ENCODE measurements at regions not wholly inside any gene's neighbourhood (a gene's known extent, or its start where the extent isn't known, plus 50 kb on each side); places are given as distances from the start of the nearest gene placed in this dataset.

DNA sequence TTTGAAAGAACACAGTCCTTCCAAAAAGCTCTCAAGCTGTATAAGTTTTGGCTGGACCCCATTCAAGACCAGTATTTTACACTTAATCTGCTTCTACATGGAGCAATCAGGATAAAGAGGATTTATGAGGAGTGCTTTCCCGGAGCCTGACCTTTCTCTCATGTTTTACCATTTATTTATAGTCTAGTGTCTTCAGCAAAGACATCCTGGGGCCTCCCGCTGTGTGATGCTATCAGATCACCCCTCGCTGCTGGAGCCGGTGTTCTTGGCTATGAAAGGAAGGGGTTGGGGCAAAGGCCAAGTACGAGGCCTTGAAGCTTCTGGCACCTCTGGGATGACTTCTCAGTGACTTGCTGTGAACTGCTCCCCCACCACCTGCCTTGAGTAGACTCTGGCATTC lies 189.6 kb downstream of the ADAMTS15 start:
- Histone ChIP-seq H3K36me3 (ENCODE audit: control insufficient read depth in 4 of 4, insufficient read depth in 3 of 4, low read depth in 1 of 4, low read length in 3 of 4) (no peaks in the 10 kb centered on the region), H3K9ac (ENCODE audit: low read depth in 1 of 2, low read length in 2 of 2) (no peak overlapping the region), H3K27me3 (ENCODE audit: control insufficient read depth in 4 of 4, insufficient read depth in 4 of 4, low read length in 3 of 4) (peaks cover 0 to 12% (median 1%) of the 10 kb centered on the region in 4 donors), H3K4me3 (ENCODE audit: low read depth in 1 of 3, low read length in 3 of 3) (no peak overlapping the region), H3K9me3 (ENCODE audit: control insufficient read depth in 4 of 4, low read length in 3 of 4) (no peaks in the 10 kb centered on the region), H3K27ac (ENCODE audit: low read depth in 1 of 2, low read length in 2 of 2) (no peak overlapping the region), H3K4me1 (ENCODE audit: control insufficient read depth in 4 of 4, insufficient read depth in 4 of 4, low read length in 3 of 4) (peaks cover 0 to 2% (median 0%) of the 10 kb centered on the region in 4 donors)
- TF ChIP-seq, protein P1, sequence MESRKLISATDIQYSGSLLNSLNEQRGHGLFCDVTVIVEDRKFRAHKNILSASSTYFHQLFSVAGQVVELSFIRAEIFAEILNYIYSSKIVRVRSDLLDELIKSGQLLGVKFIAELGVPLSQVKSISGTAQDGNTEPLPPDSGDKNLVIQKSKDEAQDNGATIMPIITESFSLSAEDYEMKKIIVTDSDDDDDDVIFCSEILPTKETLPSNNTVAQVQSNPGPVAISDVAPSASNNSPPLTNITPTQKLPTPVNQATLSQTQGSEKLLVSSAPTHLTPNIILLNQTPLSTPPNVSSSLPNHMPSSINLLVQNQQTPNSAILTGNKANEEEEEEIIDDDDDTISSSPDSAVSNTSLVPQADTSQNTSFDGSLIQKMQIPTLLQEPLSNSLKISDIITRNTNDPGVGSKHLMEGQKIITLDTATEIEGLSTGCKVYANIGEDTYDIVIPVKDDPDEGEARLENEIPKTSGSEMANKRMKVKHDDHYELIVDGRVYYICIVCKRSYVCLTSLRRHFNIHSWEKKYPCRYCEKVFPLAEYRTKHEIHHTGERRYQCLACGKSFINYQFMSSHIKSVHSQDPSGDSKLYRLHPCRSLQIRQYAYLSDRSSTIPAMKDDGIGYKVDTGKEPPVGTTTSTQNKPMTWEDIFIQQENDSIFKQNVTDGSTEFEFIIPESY (IDR thresholded peaks at IDR 0.05): no peak
- TF ChIP-seq NR2F2 (IDR thresholded peaks at IDR 0.05) (no peak), HNF4A (conservative IDR thresholded peaks at IDR 0.05) (no peak)
- 63% methylated on average over 5 of the region's 5 CpGs for WGBS
- DNase-seq (ENCODE audit: low spot score): no peak

DNA sequence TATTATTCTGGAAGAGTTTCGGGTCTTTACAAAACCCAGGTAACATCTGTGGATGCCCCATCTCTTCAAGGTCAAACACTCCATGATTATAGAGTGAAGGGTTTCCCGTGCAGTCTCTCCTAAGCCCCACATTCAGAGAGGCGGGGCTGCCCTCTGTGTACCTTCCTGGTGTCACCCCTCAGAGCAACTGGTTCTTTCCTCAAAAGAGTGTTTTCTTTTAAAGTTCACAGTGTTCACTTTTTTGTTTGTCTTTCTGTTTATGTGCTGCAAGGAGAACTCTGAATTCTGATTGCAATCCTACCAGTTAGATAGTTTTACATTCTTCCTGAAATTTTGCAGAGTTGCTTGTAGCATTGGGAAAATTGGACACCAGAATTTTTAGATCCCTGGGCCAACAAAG lies 190.2 kb downstream of the ADAMTS15 start:
- Histone ChIP-seq H3K27ac (ENCODE audit: low read depth in 1 of 2, low read length in 2 of 2) (no peak overlapping the region), H3K27me3 (ENCODE audit: control insufficient read depth in 4 of 4, insufficient read depth in 4 of 4, low read length in 3 of 4) (peaks cover 0 to 6% (median 1%) of the 10 kb centered on the region in 4 donors), H3K4me1 (ENCODE audit: control insufficient read depth in 4 of 4, insufficient read depth in 4 of 4, low read length in 3 of 4) (peaks cover 0 to 2% (median 0%) of the 10 kb centered on the region in 4 donors), H3K9me3 (ENCODE audit: control insufficient read depth in 4 of 4, low read length in 3 of 4) (no peaks in the 10 kb centered on the region), H3K9ac (ENCODE audit: low read depth in 1 of 2, low read length in 2 of 2) (no peak overlapping the region), H3K4me3 (ENCODE audit: low read depth in 1 of 3, low read length in 3 of 3) (no peak overlapping the region), H3K36me3 (ENCODE audit: control insufficient read depth in 4 of 4, insufficient read depth in 3 of 4, low read depth in 1 of 4, low read length in 3 of 4) (no peaks in the 10 kb centered on the region)
- no peak for DNase-seq (ENCODE audit: low spot score)
- TF ChIP-seq GABPA (IDR thresholded peaks at IDR 0.05 in 1 of 2, conservative IDR thresholded peaks at IDR 0.05 in 1 of 2): no peak
- TF ChIP-seq NR2F2 (IDR thresholded peaks at IDR 0.05): no peak
- no peak for TF ChIP-seq SP1 (IDR thresholded peaks at IDR 0.05)
- TF ChIP-seq HNF4A (conservative IDR thresholded peaks at IDR 0.05): peak in 1 of 2 donors; percentile 17
- TF ChIP-seq, protein P2, sequence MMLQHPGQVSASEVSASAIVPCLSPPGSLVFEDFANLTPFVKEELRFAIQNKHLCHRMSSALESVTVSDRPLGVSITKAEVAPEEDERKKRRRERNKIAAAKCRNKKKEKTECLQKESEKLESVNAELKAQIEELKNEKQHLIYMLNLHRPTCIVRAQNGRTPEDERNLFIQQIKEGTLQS (IDR thresholded peaks at IDR 0.05): no peak
- TF ChIP-seq FOXA1 (IDR thresholded peaks at IDR 0.05): no peak
- no peak for TF ChIP-seq EGR1 (IDR thresholded peaks at IDR 0.05; ENCODE audit: low read depth in 2 of 2)
- peak in 1 of 2 donors; percentile 33 for TF ChIP-seq RXRA (IDR thresholded peaks at IDR 0.05)
- no peak for TF ChIP-seq RAD21 (IDR thresholded peaks at IDR 0.05)
- TF ChIP-seq, protein P3, sequence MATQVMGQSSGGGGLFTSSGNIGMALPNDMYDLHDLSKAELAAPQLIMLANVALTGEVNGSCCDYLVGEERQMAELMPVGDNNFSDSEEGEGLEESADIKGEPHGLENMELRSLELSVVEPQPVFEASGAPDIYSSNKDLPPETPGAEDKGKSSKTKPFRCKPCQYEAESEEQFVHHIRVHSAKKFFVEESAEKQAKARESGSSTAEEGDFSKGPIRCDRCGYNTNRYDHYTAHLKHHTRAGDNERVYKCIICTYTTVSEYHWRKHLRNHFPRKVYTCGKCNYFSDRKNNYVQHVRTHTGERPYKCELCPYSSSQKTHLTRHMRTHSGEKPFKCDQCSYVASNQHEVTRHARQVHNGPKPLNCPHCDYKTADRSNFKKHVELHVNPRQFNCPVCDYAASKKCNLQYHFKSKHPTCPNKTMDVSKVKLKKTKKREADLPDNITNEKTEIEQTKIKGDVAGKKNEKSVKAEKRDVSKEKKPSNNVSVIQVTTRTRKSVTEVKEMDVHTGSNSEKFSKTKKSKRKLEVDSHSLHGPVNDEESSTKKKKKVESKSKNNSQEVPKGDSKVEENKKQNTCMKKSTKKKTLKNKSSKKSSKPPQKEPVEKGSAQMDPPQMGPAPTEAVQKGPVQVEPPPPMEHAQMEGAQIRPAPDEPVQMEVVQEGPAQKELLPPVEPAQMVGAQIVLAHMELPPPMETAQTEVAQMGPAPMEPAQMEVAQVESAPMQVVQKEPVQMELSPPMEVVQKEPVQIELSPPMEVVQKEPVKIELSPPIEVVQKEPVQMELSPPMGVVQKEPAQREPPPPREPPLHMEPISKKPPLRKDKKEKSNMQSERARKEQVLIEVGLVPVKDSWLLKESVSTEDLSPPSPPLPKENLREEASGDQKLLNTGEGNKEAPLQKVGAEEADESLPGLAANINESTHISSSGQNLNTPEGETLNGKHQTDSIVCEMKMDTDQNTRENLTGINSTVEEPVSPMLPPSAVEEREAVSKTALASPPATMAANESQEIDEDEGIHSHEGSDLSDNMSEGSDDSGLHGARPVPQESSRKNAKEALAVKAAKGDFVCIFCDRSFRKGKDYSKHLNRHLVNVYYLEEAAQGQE (IDR thresholded peaks at IDR 0.05): no peak
- no peak for TF ChIP-seq FOXA2 (IDR thresholded peaks at IDR 0.05)
- TF ChIP-seq TAF1 (conservative IDR thresholded peaks at IDR 0.05): no peak
- no peak for TF ChIP-seq HNF4G (IDR thresholded peaks at IDR 0.05)
- TF ChIP-seq, protein P1 (IDR thresholded peaks at IDR 0.05): no peak
- TF ChIP-seq JUND (IDR thresholded peaks at IDR 0.05): no peak
- WGBS: 61% methylated on average over 3 of the region's 3 CpGs
